Osteoblast (primary cell): ENCODE measurements at regions not wholly inside any gene's neighbourhood (a gene's known extent, or its start where the extent isn't known, plus 50 kb on each side); places are given as distances from the start of the nearest gene placed in this dataset.
A peak's percentile ranks its signal among the peaks of the same experiment; 100 is the strongest.

Experiments used
- DNase-seq: peaks from one replicate; pipeline ENCODE4 v3.0.0; 2011; ENCODE audit warnings: low spot score, mixed read lengths; ENCODE audit not compliant: insufficient read length; ENCODE audit errors: missing footprints
- H2AFZ ChIP-seq: 2 replicates; pipeline ENCODE4 v1.6.0; 2011; ENCODE audit warnings: mild to moderate bottlenecking, low read length
- H3K27ac ChIP-seq: 2 replicates; pipeline ENCODE4 v1.5.1; 2011; ENCODE audit warnings: mild to moderate bottlenecking, low read depth, low read length, moderate library complexity
- H3K27me3 ChIP-seq: 2 replicates; pipeline ENCODE4 v1.6.0; 2012; ENCODE audit warnings: mild to moderate bottlenecking, control low read depth, inconsistent platforms, low read length, moderate library complexity; ENCODE audit not compliant: insufficient read depth
- H3K36me3 ChIP-seq: 2 replicates; pipeline ENCODE4 v1.5.1; 2011; ENCODE audit warnings: mild to moderate bottlenecking, low read length, control low read depth, moderate library complexity; ENCODE audit not compliant: insufficient read depth
- H3K4me1 ChIP-seq: 2 replicates; pipeline ENCODE4 v1.5.1; 2011; ENCODE audit warnings: mild to moderate bottlenecking, low read length, control low read depth, moderate library complexity; ENCODE audit not compliant: insufficient read depth
- H3K4me2 ChIP-seq: 2 replicates; pipeline ENCODE4 v1.6.0; 2011; ENCODE audit warnings: mild to moderate bottlenecking, low read length; ENCODE audit not compliant: insufficient read depth
- H3K4me3 ChIP-seq: fragments of 200-600 bp; sonication (generic); 3 replicates; pipeline ENCODE4 v1.5.1; 2012; ENCODE audit warnings: mild to moderate bottlenecking, low read length, inconsistent platforms; ENCODE audit not compliant: insufficient read depth
- H3K79me2 ChIP-seq: 2 replicates; pipeline ENCODE4 v1.6.0; 2012; ENCODE audit warnings: mild to moderate bottlenecking, low read length, control low read depth, inconsistent platforms; ENCODE audit not compliant: insufficient read depth
- H3K9me3 ChIP-seq: 2 replicates; pipeline ENCODE4 v1.5.1; 2011; ENCODE audit warnings: low read depth, low read length, control low read depth
- H4K20me1 ChIP-seq: 2 replicates; pipeline ENCODE4 v1.6.0; 2012; ENCODE audit warnings: mild to moderate bottlenecking, low read length, control low read depth; ENCODE audit not compliant: insufficient read depth
- CTCF ChIP-seq: IDR thresholded peaks from 2 replicates; pipeline ENCODE4 v1.5.1; 2011; ENCODE audit warnings: mild to moderate bottlenecking, low read depth, low read length, moderate library complexity; ENCODE audit errors: extremely low read depth

GRCh38 chr10:4355350-4355749, 470.7 kb upstream of the AKR1E2 start:
- TF ChIP-seq CTCF = no peak
- Histone ChIP-seq H3K27ac (no peak overlapping the region), H3K79me2 (no peaks in the 10 kb centered on the region), H3K36me3 (no peaks in the 10 kb centered on the region), H4K20me1 (no peaks in the 10 kb centered on the region), H3K4me3 (no peak overlapping the region), H3K9me3 (no peaks in the 10 kb centered on the region), H3K4me1 (peaks cover 18% of the 10 kb centered on the region), H2AFZ (no peak overlapping the region), H3K27me3 (no peaks in the 10 kb centered on the region), H3K4me2 (no peak overlapping the region)
- DNase-seq = no peak

- no peak overlapping the region for H3K4me3 ChIP-seq
- H3K4me2 ChIP-seq = peak overlapping the region; percentile 6
- no peaks in the 10 kb centered on the region for H3K79me2 ChIP-seq
- no peaks in the 10 kb centered on the region for H3K27me3 ChIP-seq
- no peak for DNase-seq
- H3K9me3 ChIP-seq = no peaks in the 10 kb centered on the region
- peak overlapping the region; percentile 6 for H3K27ac ChIP-seq
- H2AFZ ChIP-seq = no peak overlapping the region
- TF ChIP-seq CTCF = no peak
- no peaks in the 10 kb centered on the region for H3K36me3 ChIP-seq
- no peaks in the 10 kb centered on the region for H4K20me1 ChIP-seq
- peaks cover 18% of the 10 kb centered on the region for H3K4me1 ChIP-seq
Observed at GRCh38 chr10:4354382-4354812, 471.6 kb upstream of the AKR1E2 start.

GRCh38 chr10:4353964-4354363, 472.0 kb upstream of the AKR1E2 start:
- Histone ChIP-seq H3K9me3 (no peaks in the 10 kb centered on the region), H3K36me3 (no peaks in the 10 kb centered on the region), H3K4me3 (no peak overlapping the region), H3K4me1 (peaks cover 18% of the 10 kb centered on the region), H2AFZ (no peak overlapping the region), H3K79me2 (no peaks in the 10 kb centered on the region), H3K27me3 (no peaks in the 10 kb centered on the region), H4K20me1 (no peaks in the 10 kb centered on the region), H3K27ac (peak overlapping the region; percentile 6), H3K4me2 (peak overlapping the region; percentile 6)
- DNase-seq = no peak
- no peak for TF ChIP-seq CTCF

GRCh38 chr10:4353059-4353655, 472.9 kb upstream of the AKR1E2 start:
- Histone ChIP-seq H3K9me3 (no peaks in the 10 kb centered on the region), H3K27ac (no peak overlapping the region), H3K4me2 (no peak overlapping the region), H4K20me1 (no peaks in the 10 kb centered on the region), H3K79me2 (no peaks in the 10 kb centered on the region), H3K4me3 (no peak overlapping the region), H3K4me1 (peaks cover 18% of the 10 kb centered on the region), H3K36me3 (no peaks in the 10 kb centered on the region), H2AFZ (no peak overlapping the region), H3K27me3 (no peaks in the 10 kb centered on the region)
- TF ChIP-seq CTCF = no peak
- DNase-seq = no peak
